HL-60 (cell line): ENCODE measurements at regions not wholly inside any gene's neighbourhood (a gene's known extent, or its start where the extent isn't known, plus 50 kb on each side); places are given as distances from the start of the nearest gene placed in this dataset.

ENCODE experiments used
- DNase-seq, 2 experiments: peaks; one replicate each; pipeline ENCODE4 v3.0.0-alpha.2; 2010 to 2020; ENCODE audit warnings: low read depth in 1 of 2, low spot score in 1 of 2
- H3K27ac ChIP-seq: fragments of 250-450 bp; sonication (Bioruptor Pico); replicated peaks from 2 replicates; pipeline ENCODE4 v1.5.1; 2020; ENCODE audit warnings: mild to moderate bottlenecking, moderate library complexity
- H3K27me3 ChIP-seq: fragments of 250-450 bp; sonication (Bioruptor Pico); 2 replicates; pipeline ENCODE4 v1.5.1; 2021; ENCODE audit warnings: mild to moderate bottlenecking, moderate library complexity; ENCODE audit not compliant: insufficient read depth, poor library complexity, severe bottlenecking
- H3K4me3 ChIP-seq: replicated peaks from 2 replicates; pipeline ENCODE4 v1.5.1; 2011; ENCODE audit warnings: mild to moderate bottlenecking, control low read depth, low read length; ENCODE audit not compliant: insufficient read depth
- CTCF ChIP-seq: IDR thresholded peaks from one replicate; pipeline ENCODE4 v1.5.1; 2011; ENCODE audit warnings: low read length, control low read depth, inconsistent platforms; ENCODE audit not compliant: insufficient read depth
- GABPA ChIP-seq: IDR thresholded peaks from 2 replicates; pipeline ENCODE4 v1.6.1; 2012; ENCODE audit warnings: low read depth
- POLR2AphosphoS5 ChIP-seq: IDR thresholded peaks from 2 replicates; pipeline ENCODE4 v1.6.1; 2012; ENCODE audit warnings: low read depth
- SPI1 ChIP-seq: IDR thresholded peaks from 2 replicates; pipeline ENCODE4 v1.6.1; 2012; ENCODE audit warnings: low read depth, mild to moderate bottlenecking, borderline replicate concordance
- TF ChIP-seq, protein P1 (sequence below): IDR thresholded peaks from 2 replicates; pipeline ENCODE4 v1.6.1; 2012; ENCODE audit warnings: low read depth; ENCODE audit not compliant: insufficient replicate concordance

- TF ChIP-seq POLR2AphosphoS5 (no peak), GABPA (no peak), CTCF (no peak), SPI1 (no peak)
- TF ChIP-seq, protein P1, sequence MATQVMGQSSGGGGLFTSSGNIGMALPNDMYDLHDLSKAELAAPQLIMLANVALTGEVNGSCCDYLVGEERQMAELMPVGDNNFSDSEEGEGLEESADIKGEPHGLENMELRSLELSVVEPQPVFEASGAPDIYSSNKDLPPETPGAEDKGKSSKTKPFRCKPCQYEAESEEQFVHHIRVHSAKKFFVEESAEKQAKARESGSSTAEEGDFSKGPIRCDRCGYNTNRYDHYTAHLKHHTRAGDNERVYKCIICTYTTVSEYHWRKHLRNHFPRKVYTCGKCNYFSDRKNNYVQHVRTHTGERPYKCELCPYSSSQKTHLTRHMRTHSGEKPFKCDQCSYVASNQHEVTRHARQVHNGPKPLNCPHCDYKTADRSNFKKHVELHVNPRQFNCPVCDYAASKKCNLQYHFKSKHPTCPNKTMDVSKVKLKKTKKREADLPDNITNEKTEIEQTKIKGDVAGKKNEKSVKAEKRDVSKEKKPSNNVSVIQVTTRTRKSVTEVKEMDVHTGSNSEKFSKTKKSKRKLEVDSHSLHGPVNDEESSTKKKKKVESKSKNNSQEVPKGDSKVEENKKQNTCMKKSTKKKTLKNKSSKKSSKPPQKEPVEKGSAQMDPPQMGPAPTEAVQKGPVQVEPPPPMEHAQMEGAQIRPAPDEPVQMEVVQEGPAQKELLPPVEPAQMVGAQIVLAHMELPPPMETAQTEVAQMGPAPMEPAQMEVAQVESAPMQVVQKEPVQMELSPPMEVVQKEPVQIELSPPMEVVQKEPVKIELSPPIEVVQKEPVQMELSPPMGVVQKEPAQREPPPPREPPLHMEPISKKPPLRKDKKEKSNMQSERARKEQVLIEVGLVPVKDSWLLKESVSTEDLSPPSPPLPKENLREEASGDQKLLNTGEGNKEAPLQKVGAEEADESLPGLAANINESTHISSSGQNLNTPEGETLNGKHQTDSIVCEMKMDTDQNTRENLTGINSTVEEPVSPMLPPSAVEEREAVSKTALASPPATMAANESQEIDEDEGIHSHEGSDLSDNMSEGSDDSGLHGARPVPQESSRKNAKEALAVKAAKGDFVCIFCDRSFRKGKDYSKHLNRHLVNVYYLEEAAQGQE, result no peak
- H3K4me3 ChIP-seq, result no peak overlapping the region
- H3K27ac ChIP-seq, result no peak overlapping the region
- DNase-seq, result no peak
- H3K27me3 ChIP-seq, result peaks cover 2% of the 10 kb centered on the region
These were observed 117.6 kb upstream of the HAND1 start for GRCh38 chr5:154595662-154596061.

GRCh38 chr5:154593796-154594195 is 115.8 kb upstream of the HAND1 start:
- peaks cover under 1% of the 10 kb centered on the region for H3K27me3 ChIP-seq
- no peak for DNase-seq
- H3K27ac ChIP-seq, result no peak overlapping the region
- TF ChIP-seq, protein P1, result no peak
- no peak for TF ChIP-seq SPI1
- no peak for TF ChIP-seq POLR2AphosphoS5
- TF ChIP-seq CTCF, result no peak
- no peak for TF ChIP-seq GABPA
- H3K4me3 ChIP-seq, result no peak overlapping the region

DNA sequence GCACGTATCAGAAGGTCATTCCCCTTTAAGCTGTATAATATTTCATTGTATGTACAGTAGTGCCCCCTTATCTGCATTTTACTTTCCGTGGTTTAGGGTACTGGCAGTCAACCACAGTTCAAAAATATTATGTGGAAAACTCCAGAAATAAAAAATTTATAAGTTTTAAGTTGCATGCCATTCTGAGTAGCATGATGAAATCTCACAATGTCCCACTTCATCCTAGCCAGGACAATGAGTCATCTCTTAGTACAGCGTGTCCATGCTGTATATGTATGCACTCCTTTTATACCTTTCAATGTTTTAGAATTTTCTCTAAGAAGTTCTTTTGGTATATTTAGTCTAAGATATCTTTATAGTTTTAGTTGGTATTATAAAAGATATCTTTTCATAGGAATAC is 115.0 kb upstream of the HAND1 start:
- no peak for DNase-seq
- no peak overlapping the region for H3K4me3 ChIP-seq
- H3K27me3 ChIP-seq, result no peaks in the 10 kb centered on the region
- H3K27ac ChIP-seq, result no peak overlapping the region
- no peak for TF ChIP-seq GABPA
- TF ChIP-seq, protein P1, result no peak
- TF ChIP-seq CTCF, result no peak
- no peak for TF ChIP-seq POLR2AphosphoS5
- no peak for TF ChIP-seq SPI1
